ENCODE measurements at regions not wholly inside any gene's neighbourhood (a gene's known extent, or its start where the extent isn't known, plus 50 kb on each side); places are given as distances from the start of the nearest gene placed in this dataset.

DNA sequence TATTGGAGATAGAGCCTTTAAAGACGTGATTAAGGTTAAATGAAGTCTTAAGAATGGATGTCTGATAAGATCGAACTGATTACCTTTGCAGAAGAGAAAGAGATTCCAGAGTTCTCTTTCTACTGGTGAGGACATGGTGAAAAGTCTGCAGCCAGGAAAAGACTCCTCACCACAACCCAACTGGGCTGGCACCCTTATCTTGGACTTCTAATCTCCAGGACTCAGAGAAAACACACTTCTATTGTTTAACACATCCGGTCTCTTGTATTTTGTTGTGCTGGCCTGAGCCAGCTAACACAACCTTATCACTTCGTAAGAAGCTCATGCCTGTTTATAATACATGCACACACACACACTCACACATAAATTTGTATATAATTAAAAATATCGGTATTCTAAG lies 489.1 kb downstream of the PRDM9 start:
- TF ChIP-seq POLR2A (IDR thresholded peaks at IDR 0.05), result no peak
- TF ChIP-seq, protein P1, sequence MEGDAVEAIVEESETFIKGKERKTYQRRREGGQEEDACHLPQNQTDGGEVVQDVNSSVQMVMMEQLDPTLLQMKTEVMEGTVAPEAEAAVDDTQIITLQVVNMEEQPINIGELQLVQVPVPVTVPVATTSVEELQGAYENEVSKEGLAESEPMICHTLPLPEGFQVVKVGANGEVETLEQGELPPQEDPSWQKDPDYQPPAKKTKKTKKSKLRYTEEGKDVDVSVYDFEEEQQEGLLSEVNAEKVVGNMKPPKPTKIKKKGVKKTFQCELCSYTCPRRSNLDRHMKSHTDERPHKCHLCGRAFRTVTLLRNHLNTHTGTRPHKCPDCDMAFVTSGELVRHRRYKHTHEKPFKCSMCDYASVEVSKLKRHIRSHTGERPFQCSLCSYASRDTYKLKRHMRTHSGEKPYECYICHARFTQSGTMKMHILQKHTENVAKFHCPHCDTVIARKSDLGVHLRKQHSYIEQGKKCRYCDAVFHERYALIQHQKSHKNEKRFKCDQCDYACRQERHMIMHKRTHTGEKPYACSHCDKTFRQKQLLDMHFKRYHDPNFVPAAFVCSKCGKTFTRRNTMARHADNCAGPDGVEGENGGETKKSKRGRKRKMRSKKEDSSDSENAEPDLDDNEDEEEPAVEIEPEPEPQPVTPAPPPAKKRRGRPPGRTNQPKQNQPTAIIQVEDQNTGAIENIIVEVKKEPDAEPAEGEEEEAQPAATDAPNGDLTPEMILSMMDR (IDR thresholded peaks at IDR 0.05), result no peak
